Pulmonary artery endothelial cell (primary cell): ENCODE measurements at regions not wholly inside any gene's neighbourhood (a gene's known extent, or its start where the extent isn't known, plus 50 kb on each side); places are given as distances from the start of the nearest gene placed in this dataset.

Experiments used
- DNase-seq: peaks from one replicate; pipeline ENCODE4 v3.0.0-alpha.2; 2011; ENCODE audit warnings: low read depth, low spot score

GRCh38 chr2:6264198-6264597, 572.0 kb downstream of the SOX11 start:
- DNase-seq = no peak

GRCh38 chr2:6281524-6281923, 584.2 kb downstream of the CMPK2 start:
- no peak for DNase-seq

- no peak for DNase-seq
Observed at GRCh38 chr2:6283259-6283658, 582.4 kb downstream of the CMPK2 start.

GRCh38 chr2:6287406-6287805, 578.3 kb downstream of the CMPK2 start:
- no peak for DNase-seq

GRCh38 chr2:6288791-6289190, 576.9 kb downstream of the CMPK2 start:
- no peak for DNase-seq

- no peak for DNase-seq
Observed at GRCh38 chr2:6290217-6291015, 575.3 kb downstream of the CMPK2 start.

GRCh38 chr2:6294791-6295190, 570.9 kb downstream of the CMPK2 start:
- no peak for DNase-seq

GRCh38 chr2:6297238-6297637, 568.5 kb downstream of the CMPK2 start:
- DNase-seq = no peak

GRCh38 chr2:6301426-6301825, 564.3 kb downstream of the CMPK2 start:
- DNase-seq = no peak

GRCh38 chr2:6308986-6309385, 556.7 kb downstream of the CMPK2 start:
- DNase-seq = no peak

- DNase-seq = no peak
Observed at GRCh38 chr2:6309415-6310255, 556.1 kb downstream of the CMPK2 start.

GRCh38 chr2:6310256-6311215, 555.2 kb downstream of the CMPK2 start:
- DNase-seq = no peak

- DNase-seq = no peak
Observed at GRCh38 chr2:6312367-6312766, 553.3 kb downstream of the CMPK2 start.

GRCh38 chr2:6314218-6314960, 551.3 kb downstream of the CMPK2 start:
- DNase-seq = no peak

- no peak for DNase-seq
Observed at GRCh38 chr2:6325616-6326015, 540.1 kb downstream of the CMPK2 start.

- DNase-seq = no peak
Observed at GRCh38 chr2:6326958-6327357, 538.7 kb downstream of the CMPK2 start.

GRCh38 chr2:6336752-6337471, 528.8 kb downstream of the CMPK2 start:
- no peak for DNase-seq

- no peak for DNase-seq
Observed at GRCh38 chr2:6337472-6337820, 528.3 kb downstream of the CMPK2 start.

GRCh38 chr2:6341588-6342129, 524.0 kb downstream of the CMPK2 start:
- DNase-seq = no peak
